Fibroblast of lung (primary cell): ENCODE measurements at regions not wholly inside any gene's neighbourhood (a gene's known extent, or its start where the extent isn't known, plus 50 kb on each side); places are given as distances from the start of the nearest gene placed in this dataset.

Experiments used
- EZH2 ChIP-seq: IDR thresholded peaks from 2 replicates; pipeline ENCODE4 v1.5.1; 2012; ENCODE audit warnings: low read length, control low read depth, mild to moderate bottlenecking; ENCODE audit errors: missing control alignments
- TF ChIP-seq, protein P1 (sequence below), 2 donors: IDR thresholded peaks in 1 of 2; conservative IDR thresholded peaks in 1 of 2; 1 replicate in 1 of 2; 2 replicates in 1 of 2; pipeline ENCODE4 v1.5.1; 2011 to 2012; ENCODE audit warnings: low read length in 2 of 2, control low read depth in 1 of 2, inconsistent platforms in 1 of 2, low read depth in 1 of 2, mild to moderate bottlenecking in 1 of 2

GRCh38 chr9:99457406-99457805 is 235.3 kb downstream of the SEC61B start:
- TF ChIP-seq, protein P1, sequence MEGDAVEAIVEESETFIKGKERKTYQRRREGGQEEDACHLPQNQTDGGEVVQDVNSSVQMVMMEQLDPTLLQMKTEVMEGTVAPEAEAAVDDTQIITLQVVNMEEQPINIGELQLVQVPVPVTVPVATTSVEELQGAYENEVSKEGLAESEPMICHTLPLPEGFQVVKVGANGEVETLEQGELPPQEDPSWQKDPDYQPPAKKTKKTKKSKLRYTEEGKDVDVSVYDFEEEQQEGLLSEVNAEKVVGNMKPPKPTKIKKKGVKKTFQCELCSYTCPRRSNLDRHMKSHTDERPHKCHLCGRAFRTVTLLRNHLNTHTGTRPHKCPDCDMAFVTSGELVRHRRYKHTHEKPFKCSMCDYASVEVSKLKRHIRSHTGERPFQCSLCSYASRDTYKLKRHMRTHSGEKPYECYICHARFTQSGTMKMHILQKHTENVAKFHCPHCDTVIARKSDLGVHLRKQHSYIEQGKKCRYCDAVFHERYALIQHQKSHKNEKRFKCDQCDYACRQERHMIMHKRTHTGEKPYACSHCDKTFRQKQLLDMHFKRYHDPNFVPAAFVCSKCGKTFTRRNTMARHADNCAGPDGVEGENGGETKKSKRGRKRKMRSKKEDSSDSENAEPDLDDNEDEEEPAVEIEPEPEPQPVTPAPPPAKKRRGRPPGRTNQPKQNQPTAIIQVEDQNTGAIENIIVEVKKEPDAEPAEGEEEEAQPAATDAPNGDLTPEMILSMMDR (conservative IDR thresholded peaks at IDR 0.05 in 1 of 2, IDR thresholded peaks at IDR 0.05 in 1 of 2; ENCODE audit: low read depth in 1 of 2, low read length in 2 of 2), result no peak
- TF ChIP-seq EZH2, result no peak
